ENCODE measurements at regions not wholly inside any gene's neighbourhood (a gene's known extent, or its start where the extent isn't known, plus 50 kb on each side); places are given as distances from the start of the nearest gene placed in this dataset.

GRCh38 chr9:127561491-127562278 is 50.4 kb upstream of the STXBP1 start (continued):
- TF ChIP-seq PHTF2 (CRISPR knock-in tag; IDR thresholded peaks at IDR 0.05) (no peak), MCM5 (IDR thresholded peaks at IDR 0.05; ENCODE audit: low read depth) (no peak), CHD7 (IDR thresholded peaks at IDR 0.05; ENCODE audit: low read depth, low read length) (no peak), ZBTB12 (CRISPR knock-in tag; IDR thresholded peaks at IDR 0.05) (no peak), HINFP (tag; conservative IDR thresholded peaks at IDR 0.05; ENCODE audit: low read depth) (no peak), SLC30A9 (CRISPR knock-in tag; IDR thresholded peaks at IDR 0.05) (no peak), PCBP1 (IDR thresholded peaks at IDR 0.05; ENCODE audit: low read depth, low read length, poor library complexity, severe bottlenecking) (no peak), ETV1 (tag; conservative IDR thresholded peaks at IDR 0.05; ENCODE audit: low read depth) (no peak), ZKSCAN8 (CRISPR knock-in tag; IDR thresholded peaks at IDR 0.05) (no peak), PHF21A (IDR thresholded peaks at IDR 0.05; ENCODE audit: borderline replicate concordance, low read depth) (peak; percentile 64; the same call in 1 of the 2 replicates), SRSF7 (optimal IDR thresholded peaks at IDR 0.05; ENCODE audit: low read depth, low read length) (no peak)
- TF ChIP-seq, protein P1, sequence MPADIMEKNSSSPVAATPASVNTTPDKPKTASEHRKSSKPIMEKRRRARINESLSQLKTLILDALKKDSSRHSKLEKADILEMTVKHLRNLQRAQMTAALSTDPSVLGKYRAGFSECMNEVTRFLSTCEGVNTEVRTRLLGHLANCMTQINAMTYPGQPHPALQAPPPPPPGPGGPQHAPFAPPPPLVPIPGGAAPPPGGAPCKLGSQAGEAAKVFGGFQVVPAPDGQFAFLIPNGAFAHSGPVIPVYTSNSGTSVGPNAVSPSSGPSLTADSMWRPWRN (IDR thresholded peaks at IDR 0.05; ENCODE audit: low read depth) = 0 out of 2 replicates have a peak, but pooled peaks have one; percentile 27
